Aorta (tissue), 5 donors: ENCODE measurements at regions not wholly inside any gene's neighbourhood (a gene's known extent, or its start where the extent isn't known, plus 50 kb on each side); places are given as distances from the start of the nearest gene placed in this dataset.

Experiments used
- ATAC-seq: fragments of 200-7000 bp; cut with Tn5 transposase; one replicate; pipeline ENCODE4 v1.9.1; 2022; ENCODE audit warnings: moderate library complexity; ENCODE audit not compliant: low FRiP score
- DNase-seq, 2 donors: peaks; one replicate each; pipeline ENCODE4 v3.0.0-alpha.2; 2020
- H3K27ac ChIP-seq, 2 donors: one replicate each; pipeline ENCODE4 v1.5.1; 2013; ENCODE audit warnings: low read length in 2 of 2, mild to moderate bottlenecking in 2 of 2, moderate library complexity in 2 of 2, control low read depth in 1 of 2, inconsistent platforms in 1 of 2, low read depth in 1 of 2
- H3K27me3 ChIP-seq, 2 donors: one replicate each; pipeline ENCODE4 v1.6.1; 2013; ENCODE audit warnings: control low read depth in 1 of 2, low read length in 1 of 2, mild to moderate bottlenecking in 1 of 2, moderate library complexity in 1 of 2; ENCODE audit not compliant: insufficient read depth in 2 of 2, control insufficient read depth in 1 of 2
- H3K36me3 ChIP-seq, 2 donors: one replicate each; pipeline ENCODE4 v1.6.1; 2013; ENCODE audit warnings: control low read depth in 1 of 2, low read length in 1 of 2, mild to moderate bottlenecking in 1 of 2; ENCODE audit not compliant: insufficient read depth in 2 of 2, control insufficient read depth in 1 of 2
- H3K4me1 ChIP-seq, 2 donors: one replicate each; pipeline ENCODE4 v1.6.1; 2013; ENCODE audit warnings: low read length in 2 of 2, control low read depth in 1 of 2, mild to moderate bottlenecking in 1 of 2, moderate library complexity in 1 of 2; ENCODE audit not compliant: insufficient read depth in 2 of 2, control insufficient read depth in 1 of 2
- H3K4me3 ChIP-seq, 2 donors: one replicate each; pipeline ENCODE4 v1.5.1; 2013; ENCODE audit warnings: low read length in 2 of 2, control low read depth in 1 of 2, mild to moderate bottlenecking in 1 of 2
- H3K9me3 ChIP-seq: one replicate; pipeline ENCODE4 v1.6.1; 2013; ENCODE audit warnings: mild to moderate bottlenecking, low read length; ENCODE audit not compliant: control insufficient read depth
- WGBS, 2 donors: extraction: QIAGEN DNeasy Blood & Tissue Kit; methylation state at CpG; one replicate each; pipeline ENCODE4 v1.1.7; 2013; 5-methylcytosine and 5-hydroxymethylcytosine counted together
- intact Hi-C, 2 donors: fragments of 100-400 bp; cut with DNase I; formaldehyde crosslinking; loops; one replicate each; pipeline versions ENCODE4 v1.14.2 to v1.15.0; 2022
- donor health status: healthy with polysubstance abuse.
- donor health status: Bipolar disorder and iron deficiency.
- donor health status: DM: no; HTN: no; CAD: no.
- donor health status: DM: no; HTN: no; CAD: no.
- donor health status: DM: yes; HTN: yes; CAD: no.

- Histone ChIP-seq H3K4me3 (no peak overlapping the region), H3K27ac (no peak overlapping the region), H3K36me3 (no peaks in the 10 kb centered on the region), H3K27me3 (no peaks in the 10 kb centered on the region), H3K4me1 (no peaks in the 10 kb centered on the region), H3K9me3 (no peaks in the 10 kb centered on the region)
- DNase-seq, result peak in 1 of 2 donors; percentile 70
- intact Hi-C loops, result no loop called here
- ATAC-seq, result no peak
- WGBS, 2 donors, result 84 to 88% methylated on average over 13 of the region's 13 CpGs
These were observed 124.6 kb upstream of the IQSEC1 start for GRCh38 chr3:13197795-13198194.

DNA sequence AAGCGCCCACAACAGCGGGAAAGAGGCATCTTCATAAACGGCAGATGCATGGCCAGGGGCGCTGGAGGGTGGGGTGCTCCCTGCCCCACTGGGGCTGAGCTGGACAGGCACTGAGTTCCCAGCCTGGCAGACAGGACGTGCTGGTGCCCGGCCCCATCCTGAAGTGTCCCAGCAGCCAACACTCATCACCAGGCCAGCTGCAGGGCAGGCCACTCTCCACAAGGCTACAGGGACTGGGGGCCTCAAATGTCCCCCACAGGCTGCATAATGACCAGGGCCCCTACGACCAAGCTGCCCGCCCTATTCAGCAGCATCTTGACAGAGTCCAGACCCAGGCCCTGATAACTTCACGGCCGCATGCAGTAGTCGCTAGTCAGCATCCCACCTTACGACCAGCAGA, 124.1 kb upstream of the IQSEC1 start:
- Histone ChIP-seq H3K9me3 (no peaks in the 10 kb centered on the region), H3K27me3 (no peaks in the 10 kb centered on the region), H3K36me3 (no peaks in the 10 kb centered on the region), H3K4me1 (no peaks in the 10 kb centered on the region), H3K4me3 (no peak overlapping the region), H3K27ac (no peak overlapping the region)
- 78 to 81% methylated on average over 12 of the region's 12 CpGs for WGBS, 2 donors
- peak in 1 of 2 donors; percentile 45 for DNase-seq
- intact Hi-C loops, result no loop called here
- ATAC-seq, result no peak

DNA sequence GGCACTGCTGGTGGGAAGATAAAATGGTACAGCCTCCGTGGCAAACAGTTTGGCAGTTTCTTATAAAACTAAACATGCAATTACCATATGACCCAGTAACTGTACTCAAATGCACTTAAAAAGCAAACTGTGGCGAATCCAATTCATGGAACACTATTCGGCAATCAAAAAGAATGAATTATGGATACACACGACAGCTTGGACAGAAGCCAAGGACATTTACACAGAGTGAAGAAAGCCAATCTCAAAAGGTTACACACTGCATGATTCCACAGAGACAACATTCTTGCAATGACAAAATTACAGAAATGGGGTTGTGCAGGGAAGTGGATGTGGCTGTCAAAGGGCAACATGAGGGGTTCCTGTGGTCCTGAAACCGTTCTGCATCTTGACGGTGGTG, 122.1 kb upstream of the IQSEC1 start:
- Histone ChIP-seq H3K27ac (no peak overlapping the region), H3K36me3 (no peaks in the 10 kb centered on the region), H3K9me3 (no peaks in the 10 kb centered on the region), H3K4me3 (no peak overlapping the region), H3K27me3 (no peaks in the 10 kb centered on the region), H3K4me1 (no peaks in the 10 kb centered on the region)
- ATAC-seq (no peak), DNase-seq (no peak)
- intact Hi-C loops, result no loop called here
- whole genome bisulfite sequencing, 2 donors, result 58 to 64% methylated on average over 6 of the region's 6 CpGs

DNA sequence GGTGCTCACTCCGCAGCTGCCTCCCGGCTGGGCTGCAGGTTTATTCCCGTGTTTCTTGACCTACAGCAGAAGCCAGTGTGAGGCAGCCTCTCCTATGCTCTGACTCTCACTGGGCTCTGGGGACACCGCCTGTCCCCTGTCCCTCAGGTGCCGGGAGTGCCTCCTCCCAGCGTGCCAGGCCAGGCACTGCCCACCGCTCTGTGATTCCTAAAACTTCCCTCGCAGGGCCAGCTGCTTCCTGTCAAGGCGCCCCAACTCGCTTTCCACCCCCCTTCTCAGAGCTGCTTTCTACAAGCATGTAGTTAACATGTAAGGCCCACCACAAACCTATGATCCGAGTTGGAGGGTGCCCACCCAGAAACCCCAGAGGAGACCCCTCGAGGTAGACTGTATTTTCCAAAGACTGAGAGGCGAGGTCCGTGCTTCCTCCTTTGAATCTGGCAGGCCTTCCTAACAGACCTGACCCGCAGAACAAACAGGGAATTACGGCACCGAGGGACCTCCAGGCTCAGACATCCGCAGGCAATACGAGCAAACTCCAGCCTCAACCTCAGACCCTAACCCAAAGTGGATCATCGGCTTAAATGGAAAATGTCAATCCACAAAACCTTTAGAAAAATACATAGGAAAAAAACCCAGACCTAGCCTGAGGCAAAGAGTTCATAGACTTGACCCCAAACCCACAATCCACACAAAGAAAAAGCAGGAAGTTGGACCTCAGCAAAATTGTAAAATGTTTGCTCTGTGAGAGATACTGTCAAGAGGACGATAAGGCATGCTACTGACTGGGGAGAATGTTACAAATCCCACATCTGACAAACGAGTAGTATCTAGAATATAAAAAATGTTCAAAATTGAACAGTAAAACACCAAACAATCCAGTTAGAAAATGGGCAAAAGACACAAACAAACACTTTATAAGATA, 121.3 kb upstream of the IQSEC1 start:
- Histone ChIP-seq H3K27ac (no peak overlapping the region), H3K36me3 (no peaks in the 10 kb centered on the region), H3K4me1 (no peaks in the 10 kb centered on the region), H3K27me3 (no peaks in the 10 kb centered on the region), H3K9me3 (no peaks in the 10 kb centered on the region), H3K4me3 (no peak overlapping the region)
- intact Hi-C loops, result no loop called here
- ATAC-seq (no peak), DNase-seq (no peak)
- 76% methylated on average over 22 of the region's 22 CpGs for WGBS, 2 donors

- ATAC-seq, result no peak
These were observed 120.4 kb upstream of the IQSEC1 start for GRCh38 chr3:13193320-13194284.

DNA sequence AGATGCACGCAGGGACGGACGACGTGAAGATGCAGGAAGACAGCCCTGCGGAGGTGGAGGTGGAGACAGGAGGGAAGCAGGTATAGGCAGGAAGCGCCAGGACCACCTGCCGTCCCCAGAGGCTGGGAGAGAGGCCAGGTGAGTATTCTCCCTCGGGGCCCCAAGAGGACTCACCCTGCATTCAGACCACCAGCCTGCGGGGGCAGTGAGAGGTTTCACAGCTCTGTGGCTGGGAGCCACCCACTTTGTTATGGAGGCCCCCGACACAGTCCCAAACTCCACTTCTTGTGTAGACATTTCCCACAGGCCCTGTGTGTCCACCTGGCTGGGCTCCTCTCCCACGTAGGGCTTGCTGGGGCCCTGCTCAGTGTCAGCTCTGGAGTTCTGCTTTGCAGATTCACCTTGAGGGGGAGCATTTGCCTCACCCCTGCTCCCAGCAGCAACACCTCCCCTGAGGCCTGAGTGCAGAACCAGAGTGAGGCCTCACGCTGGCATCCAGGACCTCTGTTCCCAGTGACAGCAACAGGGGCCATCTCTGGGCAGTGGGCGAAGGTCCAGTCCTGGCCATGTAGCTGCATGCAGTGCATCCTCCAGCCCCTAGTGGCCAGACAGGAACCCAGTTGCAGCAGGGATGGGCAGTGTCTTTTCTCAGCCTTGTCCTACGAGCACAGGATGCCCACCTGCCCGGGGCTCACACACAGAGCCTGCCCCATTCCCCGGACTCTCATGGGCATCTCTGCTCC, 119.4 kb upstream of the IQSEC1 start:
- no peak overlapping the region for H3K4me3 ChIP-seq
- no peaks in the 10 kb centered on the region for H3K9me3 ChIP-seq
- peak in 1 of 2 donors; percentile 51 for DNase-seq
- intact Hi-C loops, result no loop called here
- WGBS, 2 donors, result 84 to 87% methylated on average over 16 of the region's 16 CpGs
- no peak for ATAC-seq
- H3K4me1 ChIP-seq, result no peaks in the 10 kb centered on the region
- no peaks in the 10 kb centered on the region for H3K27me3 ChIP-seq
- H3K36me3 ChIP-seq, result no peaks in the 10 kb centered on the region
- no peak overlapping the region for H3K27ac ChIP-seq

More at GRCh38 chr3:13193320-13194284, 120.4 kb upstream of the IQSEC1 start:
- Histone ChIP-seq H3K9me3 (no peaks in the 10 kb centered on the region), H3K4me1 (no peaks in the 10 kb centered on the region), H3K36me3 (no peaks in the 10 kb centered on the region), H3K27ac (no peak overlapping the region), H3K27me3 (no peaks in the 10 kb centered on the region), H3K4me3 (no peak overlapping the region)
- peak in 1 of 2 donors; percentile 54 for DNase-seq
- intact Hi-C loops, result no loop called here
- WGBS, 2 donors, result 34 to 41% methylated on average over 17 of the region's 17 CpGs

DNA sequence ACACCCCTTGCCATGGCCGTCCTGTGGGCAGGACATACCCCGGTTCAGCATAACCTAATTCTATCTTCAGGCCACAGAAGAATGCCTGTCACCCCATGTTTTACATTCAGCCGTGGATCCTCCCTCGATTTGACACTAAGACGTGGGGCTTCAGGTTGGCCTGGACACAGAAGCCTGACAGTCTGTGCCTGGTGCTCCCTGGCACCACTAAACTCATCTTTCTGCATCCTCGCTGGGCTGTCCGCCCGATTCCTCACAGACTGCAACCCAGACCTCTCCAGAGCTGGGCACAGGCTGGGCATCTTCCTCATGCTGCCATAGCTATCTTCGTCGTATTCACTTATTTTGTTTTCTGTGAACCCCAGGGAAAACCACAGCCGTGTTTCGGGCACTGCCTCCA, 117.8 kb upstream of the IQSEC1 start:
- no peak for ATAC-seq
- intact Hi-C loops, result no loop called here
- no peak overlapping the region for H3K27ac ChIP-seq
- DNase-seq, result no peak
- H3K36me3 ChIP-seq, result no peaks in the 10 kb centered on the region
- 84 to 94% methylated on average over 12 of the region's 12 CpGs for WGBS, 2 donors
- H3K4me1 ChIP-seq, result no peaks in the 10 kb centered on the region
- no peaks in the 10 kb centered on the region for H3K9me3 ChIP-seq
- no peak overlapping the region for H3K4me3 ChIP-seq
- no peaks in the 10 kb centered on the region for H3K27me3 ChIP-seq

- WGBS, 2 donors, result 73 to 89% methylated on average over 2 of the region's 2 CpGs
- no peak for ATAC-seq
- Histone ChIP-seq H3K27ac (no peak overlapping the region), H3K27me3 (no peaks in the 10 kb centered on the region), H3K9me3 (no peaks in the 10 kb centered on the region), H3K4me1 (no peaks in the 10 kb centered on the region), H3K4me3 (no peak overlapping the region), H3K36me3 (no peaks in the 10 kb centered on the region)
- no peak for DNase-seq
- intact Hi-C loops, result no loop called here
These were observed 117.1 kb upstream of the IQSEC1 start for GRCh38 chr3:13190378-13190765.
